Liver (tissue), 8 donors: ENCODE measurements at regions not wholly inside any gene's neighbourhood (a gene's known extent, or its start where the extent isn't known, plus 50 kb on each side); places are given as distances from the start of the nearest gene placed in this dataset.

Source experiments
- DNase-seq: peaks from one replicate; pipeline ENCODE4 v3.0.0-alpha.2; 2017; ENCODE audit warnings: low spot score
- H3K27ac ChIP-seq, 2 donors: one replicate each; pipeline ENCODE4 v1.7.0; 2013; ENCODE audit warnings: inconsistent platforms in 2 of 2, low read length in 2 of 2, control low read depth in 1 of 2, low read depth in 1 of 2, mild to moderate bottlenecking in 1 of 2
- H3K27me3 ChIP-seq, 4 donors: one replicate each; pipeline versions ENCODE4 v1.6.1 to v1.7.0; 2013; ENCODE audit warnings: low read length in 3 of 4, inconsistent platforms in 1 of 4, mild to moderate bottlenecking in 1 of 4, moderate library complexity in 1 of 4; ENCODE audit not compliant: control insufficient read depth in 4 of 4, insufficient read depth in 4 of 4
- H3K36me3 ChIP-seq, 4 donors: one replicate each; pipeline versions ENCODE4 v1.6.1 to v1.7.0; 2013; ENCODE audit warnings: low read length in 3 of 4, mild to moderate bottlenecking in 3 of 4, low read depth in 1 of 4, moderate library complexity in 1 of 4; ENCODE audit not compliant: control insufficient read depth in 4 of 4, insufficient read depth in 3 of 4
- H3K4me1 ChIP-seq, 4 donors: one replicate each; pipeline versions ENCODE4 v1.6.1 to v1.7.0; 2013; ENCODE audit warnings: low read length in 3 of 4, mild to moderate bottlenecking in 3 of 4, moderate library complexity in 1 of 4; ENCODE audit not compliant: control insufficient read depth in 4 of 4, insufficient read depth in 4 of 4
- H3K4me3 ChIP-seq, 3 donors: one replicate each; pipeline versions ENCODE4 v1.6.1 to v1.7.0; 2013; ENCODE audit warnings: low read length in 3 of 3, control low read depth in 1 of 3, low read depth in 1 of 3, mild to moderate bottlenecking in 1 of 3
- H3K9ac ChIP-seq, 2 donors: one replicate each; pipeline ENCODE4 v1.7.0; 2013; ENCODE audit warnings: low read length in 2 of 2, mild to moderate bottlenecking in 2 of 2, moderate library complexity in 2 of 2, control low read depth in 1 of 2, low read depth in 1 of 2
- H3K9me3 ChIP-seq, 4 donors: one replicate each; pipeline versions ENCODE4 v1.6.1 to v1.7.0; 2013; ENCODE audit warnings: low read length in 3 of 4; ENCODE audit not compliant: control insufficient read depth in 4 of 4
- CTCF ChIP-seq: fragments of 150-350 bp; IDR thresholded peaks from 2 replicates; pipeline ENCODE4 v1.5.1; 2017; ENCODE audit warnings: improper control_type of control experiment, low read depth, low read length; ENCODE audit not compliant: missing input control
- EGR1 ChIP-seq, 2 donors: IDR thresholded peaks; 2 replicates each; pipeline ENCODE4 v1.6.1; 2016 to 2018; ENCODE audit warnings: antibody characterized with exemption in 2 of 2, low read depth in 2 of 2
- FOXA1 ChIP-seq: IDR thresholded peaks from 2 replicates; pipeline ENCODE4 v1.6.1; 2016; ENCODE audit warnings: antibody characterized with exemption
- FOXA2 ChIP-seq: IDR thresholded peaks from 2 replicates; pipeline ENCODE4 v1.6.1; 2016; ENCODE audit warnings: antibody characterized with exemption
- HNF4A ChIP-seq, 2 donors: conservative IDR thresholded peaks; 2 replicates each; pipeline ENCODE4 v1.6.1; 2016; ENCODE audit warnings: antibody characterized with exemption in 2 of 2, mild to moderate bottlenecking in 2 of 2
- HNF4G ChIP-seq: IDR thresholded peaks from 2 replicates; pipeline ENCODE4 v1.6.1; 2016; ENCODE audit warnings: antibody characterized with exemption
- JUND ChIP-seq, 2 donors: IDR thresholded peaks; 2 replicates each; pipeline ENCODE4 v1.6.1; 2016; ENCODE audit warnings: antibody characterized with exemption in 2 of 2
- MAX ChIP-seq: IDR thresholded peaks from 2 replicates; pipeline ENCODE4 v1.6.1; 2016; ENCODE audit warnings: antibody characterized with exemption
- NR2F2 ChIP-seq: IDR thresholded peaks from 2 replicates; pipeline ENCODE4 v1.6.1; 2016; ENCODE audit warnings: antibody characterized with exemption
- RAD21 ChIP-seq, 2 donors: IDR thresholded peaks; 2 replicates each; pipeline ENCODE4 v1.6.1; 2016; ENCODE audit warnings: antibody characterized with exemption in 2 of 2, mild to moderate bottlenecking in 2 of 2
- REST ChIP-seq: IDR thresholded peaks from 2 replicates; pipeline ENCODE4 v1.6.1; 2016; ENCODE audit warnings: antibody characterized with exemption, mild to moderate bottlenecking
- RXRA ChIP-seq, 2 donors: IDR thresholded peaks; 2 replicates each; pipeline ENCODE4 v1.6.1; 2017 to 2018; ENCODE audit warnings: antibody characterized with exemption in 2 of 2, mild to moderate bottlenecking in 1 of 2
- TAF1 ChIP-seq: conservative IDR thresholded peaks from 2 replicates; pipeline ENCODE4 v1.6.1; 2016; ENCODE audit warnings: antibody characterized with exemption, mild to moderate bottlenecking
- YY1 ChIP-seq: IDR thresholded peaks from 2 replicates; pipeline ENCODE4 v1.6.1; 2016; ENCODE audit warnings: antibody characterized with exemption, mild to moderate bottlenecking
- ZBTB33 ChIP-seq: IDR thresholded peaks from 2 replicates; pipeline ENCODE4 v1.6.1; 2016; ENCODE audit warnings: antibody characterized with exemption
- WGBS: extraction: QIAGEN DNeasy Blood & Tissue Kit; methylation state at CpG from one replicate; pipeline ENCODE4 v1.1.7; 2013; 5-methylcytosine and 5-hydroxymethylcytosine counted together
- donor health status: healthy.
- donor health status: healthy.
- donor health status: healthy.
- donor health status: healthy.
- donor health status: healthy.

- WGBS, result 81% methylated on average over 16 of the region's 16 CpGs
- DNase-seq, result no peak
- peaks cover 0 to 4% (median 1%) of the 10 kb centered on the region in 4 donors for H3K27me3 ChIP-seq
These were observed 389.7 kb downstream of the BRD1 start for GRCh38 chr22:49437956-49438355.

More at GRCh38 chr22:49437956-49438355, 389.7 kb downstream of the BRD1 start:
- H3K4me3 ChIP-seq, result no peak overlapping the region
- H3K9ac ChIP-seq, result no peak overlapping the region
- peaks cover 0 to 6% (median 0%) of the 10 kb centered on the region in 4 donors for H3K9me3 ChIP-seq
- H3K36me3 ChIP-seq, result no peaks in the 10 kb centered on the region
- no peak overlapping the region for H3K27ac ChIP-seq
- H3K4me1 ChIP-seq, result no peaks in the 10 kb centered on the region
- no peak for TF ChIP-seq CTCF
- TF ChIP-seq ZBTB33, result no peak
- TF ChIP-seq NR2F2, result no peak
- no peak for TF ChIP-seq RXRA (IDR thresholded peaks at IDR 0.05)
- TF ChIP-seq JUND (IDR thresholded peaks at IDR 0.05), result no peak
- no peak for TF ChIP-seq FOXA2
- no peak for TF ChIP-seq FOXA1
- no peak for TF ChIP-seq MAX
- no peak for TF ChIP-seq EGR1 (IDR thresholded peaks at IDR 0.05; ENCODE audit: low read depth in 2 of 2)
- no peak for TF ChIP-seq HNF4A (conservative IDR thresholded peaks at IDR 0.05)
- no peak for TF ChIP-seq REST
- TF ChIP-seq HNF4G, result no peak
- no peak for TF ChIP-seq TAF1
- TF ChIP-seq YY1, result no peak
- no peak for TF ChIP-seq RAD21 (IDR thresholded peaks at IDR 0.05)
